ENCODE measurements at regions not wholly inside any gene's neighbourhood (a gene's known extent, or its start where the extent isn't known, plus 50 kb on each side); places are given as distances from the start of the nearest gene placed in this dataset.

- no peak for TF ChIP-seq REST (IDR thresholded peaks at IDR 0.05; ENCODE audit: insufficient read depth in 1 of 2, low read depth in 2 of 2, low read length in 2 of 2)
- no peak for TF ChIP-seq POLR2AphosphoS5 (IDR thresholded peaks at IDR 0.05; ENCODE audit: low read depth, low read length)
- TF ChIP-seq TAF1 (IDR thresholded peaks at IDR 0.05; ENCODE audit: borderline replicate concordance, insufficient read depth, low read length): no peak
- TF ChIP-seq SIN3A (IDR thresholded peaks at IDR 0.05; ENCODE audit: borderline replicate concordance, insufficient read depth, low read length): no peak
Observed at GRCh38 chr7:69126896-69127479, 471.3 kb upstream of the AUTS2 start.

All from PFSK-1 (cell line).